Neuron (in vitro differentiated cells): ENCODE measurements at regions not wholly inside any gene's neighbourhood (a gene's known extent, or its start where the extent isn't known, plus 50 kb on each side); places are given as distances from the start of the nearest gene placed in this dataset.

Experiments used
- H2AFZ ChIP-seq: one replicate; pipeline ENCODE4 v1.6.1; 2013; ENCODE audit warnings: low read depth, mild to moderate bottlenecking, inconsistent platforms, low read length, moderate library complexity
- H3K27me3 ChIP-seq: one replicate; pipeline ENCODE4 v1.6.1; 2013; ENCODE audit warnings: low read length; ENCODE audit not compliant: insufficient read depth
- H3K36me3 ChIP-seq: one replicate; pipeline ENCODE4 v1.6.1; 2013; ENCODE audit warnings: low read length; ENCODE audit not compliant: insufficient read depth
- H3K4me1 ChIP-seq: one replicate; pipeline ENCODE4 v1.6.1; 2013; ENCODE audit warnings: low read length; ENCODE audit not compliant: insufficient read depth
- H3K4me3 ChIP-seq: 2 replicates; pipeline ENCODE4 v1.5.1; 2013; ENCODE audit warnings: mild to moderate bottlenecking, low read length, moderate library complexity
- H3K9me3 ChIP-seq: one replicate; pipeline ENCODE4 v1.6.1; 2013; ENCODE audit warnings: low read length

- Histone ChIP-seq H2AFZ (no peak overlapping the region), H3K4me1 (no peaks in the 10 kb centered on the region), H3K4me3 (no peak overlapping the region), H3K27me3 (no peaks in the 10 kb centered on the region), H3K36me3 (no peaks in the 10 kb centered on the region), H3K9me3 (no peaks in the 10 kb centered on the region)
These were observed 284.0 kb upstream of the NXPH2 start for GRCh38 chr2:139064159-139064558.

GRCh38 chr2:139059617-139060016 is 279.4 kb upstream of the NXPH2 start:
- Histone ChIP-seq H3K4me3 (no peak overlapping the region), H3K4me1 (no peaks in the 10 kb centered on the region), H2AFZ (no peak overlapping the region), H3K9me3 (no peaks in the 10 kb centered on the region), H3K36me3 (no peaks in the 10 kb centered on the region), H3K27me3 (no peaks in the 10 kb centered on the region)

GRCh38 chr2:139055202-139055601 is 275.0 kb upstream of the NXPH2 start:
- Histone ChIP-seq H2AFZ (no peak overlapping the region), H3K36me3 (no peaks in the 10 kb centered on the region), H3K4me1 (no peaks in the 10 kb centered on the region), H3K9me3 (no peaks in the 10 kb centered on the region), H3K4me3 (no peak overlapping the region), H3K27me3 (no peaks in the 10 kb centered on the region)

- H3K27me3 ChIP-seq, result no peaks in the 10 kb centered on the region
- no peaks in the 10 kb centered on the region for H3K36me3 ChIP-seq
- H3K4me3 ChIP-seq, result no peak overlapping the region
- H2AFZ ChIP-seq, result no peak overlapping the region
- H3K4me1 ChIP-seq, result no peaks in the 10 kb centered on the region
- H3K9me3 ChIP-seq, result no peaks in the 10 kb centered on the region
These were observed 267.8 kb upstream of the NXPH2 start for GRCh38 chr2:139048017-139048416.

- Histone ChIP-seq H2AFZ (no peak overlapping the region), H3K9me3 (no peaks in the 10 kb centered on the region), H3K36me3 (no peaks in the 10 kb centered on the region), H3K27me3 (no peaks in the 10 kb centered on the region), H3K4me3 (no peak overlapping the region), H3K4me1 (no peaks in the 10 kb centered on the region)
These were observed 265.3 kb upstream of the NXPH2 start for GRCh38 chr2:139045524-139045923.

- Histone ChIP-seq H3K4me3 (no peak overlapping the region), H2AFZ (no peak overlapping the region), H3K27me3 (no peaks in the 10 kb centered on the region), H3K36me3 (no peaks in the 10 kb centered on the region), H3K9me3 (no peaks in the 10 kb centered on the region), H3K4me1 (no peaks in the 10 kb centered on the region)
These were observed 253.9 kb upstream of the NXPH2 start for GRCh38 chr2:139034064-139034463.

- Histone ChIP-seq H3K4me1 (no peaks in the 10 kb centered on the region), H3K9me3 (no peaks in the 10 kb centered on the region), H3K4me3 (no peak overlapping the region), H2AFZ (no peak overlapping the region), H3K27me3 (no peaks in the 10 kb centered on the region), H3K36me3 (no peaks in the 10 kb centered on the region)
These were observed 253.1 kb upstream of the NXPH2 start for GRCh38 chr2:139033300-139033699.

GRCh38 chr2:139031722-139032121 is 251.5 kb upstream of the NXPH2 start:
- Histone ChIP-seq H3K9me3 (no peaks in the 10 kb centered on the region), H3K27me3 (no peaks in the 10 kb centered on the region)

GRCh38 chr2:139020287-139020686 is 240.1 kb upstream of the NXPH2 start:
- Histone ChIP-seq H3K4me3 (no peak overlapping the region), H2AFZ (no peak overlapping the region), H3K9me3 (no peaks in the 10 kb centered on the region), H3K36me3 (no peaks in the 10 kb centered on the region), H3K4me1 (no peaks in the 10 kb centered on the region), H3K27me3 (no peaks in the 10 kb centered on the region)

More at GRCh38 chr2:139031722-139032121, 251.5 kb upstream of the NXPH2 start:
- no peaks in the 10 kb centered on the region for H3K4me1 ChIP-seq
- no peaks in the 10 kb centered on the region for H3K36me3 ChIP-seq
- H2AFZ ChIP-seq, result no peak overlapping the region
- H3K4me3 ChIP-seq, result no peak overlapping the region

GRCh38 chr2:139018252-139018651 is 238.1 kb upstream of the NXPH2 start:
- no peak overlapping the region for H3K4me3 ChIP-seq
- H3K4me1 ChIP-seq, result no peaks in the 10 kb centered on the region
- H3K9me3 ChIP-seq, result no peaks in the 10 kb centered on the region
- H2AFZ ChIP-seq, result no peak overlapping the region
- no peaks in the 10 kb centered on the region for H3K27me3 ChIP-seq
- H3K36me3 ChIP-seq, result no peaks in the 10 kb centered on the region

- Histone ChIP-seq H2AFZ (no peak overlapping the region), H3K27me3 (no peaks in the 10 kb centered on the region), H3K36me3 (no peaks in the 10 kb centered on the region), H3K9me3 (no peaks in the 10 kb centered on the region), H3K4me1 (no peaks in the 10 kb centered on the region), H3K4me3 (no peak overlapping the region)
These were observed 226.9 kb upstream of the NXPH2 start for GRCh38 chr2:139007130-139007529.

- no peaks in the 10 kb centered on the region for H3K4me1 ChIP-seq
- no peaks in the 10 kb centered on the region for H3K9me3 ChIP-seq
- H3K36me3 ChIP-seq, result no peaks in the 10 kb centered on the region
- H3K4me3 ChIP-seq, result no peak overlapping the region
- H3K27me3 ChIP-seq, result peaks cover 2% of the 10 kb centered on the region
- H2AFZ ChIP-seq, result peak overlapping the region; percentile 36
These were observed 220.1 kb upstream of the NXPH2 start for GRCh38 chr2:139000131-139000785.

GRCh38 chr2:138997856-138998517 is 217.8 kb upstream of the NXPH2 start:
- Histone ChIP-seq H3K9me3 (no peaks in the 10 kb centered on the region), H2AFZ (no peak overlapping the region), H3K4me3 (no peak overlapping the region), H3K36me3 (no peaks in the 10 kb centered on the region), H3K27me3 (peaks cover 2% of the 10 kb centered on the region), H3K4me1 (no peaks in the 10 kb centered on the region)

- Histone ChIP-seq H3K27me3 (peaks cover 2% of the 10 kb centered on the region), H3K36me3 (no peaks in the 10 kb centered on the region), H2AFZ (no peak overlapping the region), H3K4me1 (no peaks in the 10 kb centered on the region), H3K4me3 (no peak overlapping the region), H3K9me3 (no peaks in the 10 kb centered on the region)
These were observed 217.2 kb upstream of the NXPH2 start for GRCh38 chr2:138997346-138997745.
